A673 (cell line): ENCODE measurements at regions not wholly inside any gene's neighbourhood (a gene's known extent, or its start where the extent isn't known, plus 50 kb on each side); places are given as distances from the start of the nearest gene placed in this dataset.

Source experiments
- BruUV-seq: library from RNA; stranded (reverse); fragments of 400-500 nt; replicated peaks from 2 replicates; lab custom pipeline; 2021; lab: Mats Ljungman, UMichigan
- CTCF ChIA-PET: fragments of 300-600 bp; sonication (Branson Sonifier 250); formaldehyde crosslinking; loops from one replicate; lab custom pipeline; 2022; ENCODE audit warnings: antibody characterized with exemption; lab: Charles Lee
- POLR2A ChIA-PET: fragments of 300-600 bp; sonication (Branson Sonifier 250); formaldehyde crosslinking; loops from one replicate; lab custom pipeline; 2022; ENCODE audit warnings: antibody characterized with exemption; ENCODE audit not compliant: low non-redundant PET; lab: Charles Lee
- DNase-seq: peaks from one replicate; pipeline ENCODE4 v3.0.0-alpha.2; 2015; ENCODE audit warnings: low spot score
- H3K27ac ChIP-seq: fragments of 200-600 bp; sonication (generic); 2 replicates; pipeline ENCODE4 v1.5.1; 2016; ENCODE audit warnings: mixed run types, low read depth, mild to moderate bottlenecking, mixed read lengths, antibody characterized with exemption, low read length; ENCODE audit not compliant: poor library complexity, severe bottlenecking
- H3K27me3 ChIP-seq: fragments of 200-600 bp; sonication (generic); replicated peaks from 2 replicates; pipeline ENCODE4 v1.6.1; 2017; ENCODE audit warnings: mixed run types, low read depth, mild to moderate bottlenecking, mixed read lengths, antibody characterized with exemption, low read length; ENCODE audit not compliant: insufficient read depth, poor library complexity
- H3K36me3 ChIP-seq: fragments of 200-600 bp; sonication (generic); 2 replicates; pipeline ENCODE4 v1.6.1; 2016; ENCODE audit warnings: mixed run types, mild to moderate bottlenecking, mixed read lengths, antibody characterized with exemption, low read length; ENCODE audit not compliant: insufficient read depth, poor library complexity, severe bottlenecking
- H3K4me1 ChIP-seq: fragments of 200-600 bp; sonication (generic); 2 replicates; pipeline ENCODE4 v1.6.1; 2017; ENCODE audit warnings: mixed run types, mild to moderate bottlenecking, mixed read lengths, antibody characterized with exemption, low read length; ENCODE audit not compliant: insufficient read depth, poor library complexity, severe bottlenecking
- H3K4me3 ChIP-seq: fragments of 200-600 bp; sonication (generic); 2 replicates; pipeline ENCODE4 v1.5.1; 2016; ENCODE audit warnings: low read depth, mixed run types, mild to moderate bottlenecking, mixed read lengths, low read length; ENCODE audit not compliant: poor library complexity, severe bottlenecking
- H3K9me3 ChIP-seq: fragments of 200-600 bp; sonication (generic); 2 replicates; pipeline ENCODE4 v1.6.1; 2016; ENCODE audit warnings: mixed run types, low read depth, mild to moderate bottlenecking, mixed read lengths, antibody characterized with exemption, low read length; ENCODE audit not compliant: poor library complexity, severe bottlenecking
- CTCF ChIP-seq: fragments of 300-800, 200-600 bp; sonication (generic); conservative IDR thresholded peaks from 2 replicates; pipeline ENCODE4 v1.5.1; 2017; ENCODE audit warnings: low read depth, mild to moderate bottlenecking, antibody characterized with exemption, low read length, moderate library complexity, mixed read lengths
- EZH2 ChIP-seq: fragments of 200-600 bp; sonication (generic); IDR thresholded peaks from 2 replicates; pipeline ENCODE4 v1.6.1; 2017; ENCODE audit warnings: borderline replicate concordance, low read depth, mild to moderate bottlenecking, mixed read lengths, antibody characterized with exemption, low read length; ENCODE audit not compliant: poor library complexity, severe bottlenecking
- intact Hi-C: fragments of 100-400 bp; cut with micrococcal nuclease; formaldehyde crosslinking; loops from one replicate; pipeline ENCODE4 v1.10.0; 2022; ENCODE audit not compliant: unreplicated experiment

GRCh38 chr21:33169359-33169758 is 60.4 kb upstream of the IFNAR2 start:
- ChIA-PET CTCF (no interaction called here), POLR2A (no interaction called here)
- peaks cover 76% of the 10 kb centered on the region for H3K27me3 ChIP-seq
- no peaks in the 10 kb centered on the region for H3K36me3 ChIP-seq
- BruUV-seq: no TSS peak
- DNase-seq: no peak
- H3K9me3 ChIP-seq: no peaks in the 10 kb centered on the region
- intact Hi-C loops: no loop called here
- no peak overlapping the region for H3K4me3 ChIP-seq
- no peak for TF ChIP-seq EZH2
- H3K27ac ChIP-seq: no peak overlapping the region
- no peaks in the 10 kb centered on the region for H3K4me1 ChIP-seq

- intact Hi-C loops: no loop called here
- no peak overlapping the region for H3K4me3 ChIP-seq
- ChIA-PET POLR2A (no interaction called here), CTCF (no interaction called here)
- no peaks in the 10 kb centered on the region for H3K9me3 ChIP-seq
- H3K36me3 ChIP-seq: no peaks in the 10 kb centered on the region
- H3K4me1 ChIP-seq: no peaks in the 10 kb centered on the region
- BruUV-seq: no TSS peak
- H3K27ac ChIP-seq: no peak overlapping the region
- TF ChIP-seq EZH2 (no peak), CTCF (no peak)
- peaks cover 80% of the 10 kb centered on the region for H3K27me3 ChIP-seq
- DNase-seq: no peak
These were observed 58.0 kb upstream of the IFNAR2 start for GRCh38 chr21:33171616-33172169.

- H3K36me3 ChIP-seq: no peaks in the 10 kb centered on the region
- POLR2A ChIA-PET: no interaction called here
- no TSS peak for BruUV-seq
- H3K27me3 ChIP-seq: peaks cover 91% of the 10 kb centered on the region
- H3K27ac ChIP-seq: no peak overlapping the region
- intact Hi-C loops: no loop called here
- TF ChIP-seq EZH2: no peak
- no peak for TF ChIP-seq CTCF
- CTCF ChIA-PET: no interaction called here
- DNase-seq: no peak
- H3K9me3 ChIP-seq: no peaks in the 10 kb centered on the region
- H3K4me1 ChIP-seq: no peaks in the 10 kb centered on the region
- H3K4me3 ChIP-seq: no peak overlapping the region
These were observed 55.0 kb upstream of the IFNAR2 start for GRCh38 chr21:33174756-33175155.
